HEK293 (cell line): ENCODE measurements at regions not wholly inside any gene's neighbourhood (a gene's known extent, or its start where the extent isn't known, plus 50 kb on each side); places are given as distances from the start of the nearest gene placed in this dataset.

Experiments
- CTCF ChIA-PET: fragments of 350-600 bp; formaldehyde crosslinking; extraction: SDS; loops from one replicate; lab custom pipeline; 2021; ENCODE audit warnings: antibody characterized with exemption; lab: Yijun Ruan, JAX
- POLR2A ChIA-PET: fragments of 300-600 bp; formaldehyde crosslinking; extraction: SDS; loops from one replicate; lab custom pipeline; 2020; ENCODE audit warnings: antibody characterized with exemption, inconsistent platforms; lab: Yijun Ruan, JAX
- H3K27ac ChIP-seq: fragments of 200-500 bp; sonication (Bioruptor generic); 2 replicates; pipeline ENCODE4 v1.5.1; 2014; ENCODE audit warnings: low read depth, low read length, control low read depth, inconsistent platforms; ENCODE audit errors: extremely low read depth
- H3K36me3 ChIP-seq, 2 experiments: fragments of 200-500 bp in 1 of 2; sonication (Bioruptor generic) in 1 of 2; 1 replicate in 1 of 2; 2 replicates in 1 of 2; pipeline ENCODE4 v1.5.1; 2014 to 2017; ENCODE audit warnings: inconsistent platforms in 2 of 2, low read length in 2 of 2; ENCODE audit not compliant: control insufficient read depth in 2 of 2, insufficient read depth in 1 of 2
- H3K4me1 ChIP-seq: fragments of 200-500 bp; sonication (Bioruptor generic); 2 replicates; pipeline ENCODE4 v1.5.1; 2014; ENCODE audit warnings: mild to moderate bottlenecking, low read length, inconsistent platforms; ENCODE audit not compliant: control insufficient read depth, insufficient read depth
- H3K4me3 ChIP-seq: 2 replicates; pipeline ENCODE4 v1.5.1; 2011; ENCODE audit warnings: low read depth, mild to moderate bottlenecking, control low read depth, low read length, moderate library complexity
- H3K9me3 ChIP-seq: fragments of 200-500 bp; sonication (Bioruptor generic); 2 replicates; pipeline ENCODE4 v1.5.1; 2014; ENCODE audit warnings: low read depth, low read length, inconsistent platforms; ENCODE audit not compliant: control insufficient read depth, insufficient read depth
- PRDM2 ChIP-seq: fragments of 450-650 bp; formaldehyde crosslinking; IDR thresholded peaks from 2 replicates; pipeline ENCODE4 v1.5.1; 2016; ENCODE audit warnings: missing biosample characterization, missing genetic modification characterization, borderline replicate concordance
- REPIN1 ChIP-seq: fragments of 450-650 bp; formaldehyde crosslinking; IDR thresholded peaks from 2 replicates; pipeline ENCODE4 v1.5.1; 2017; ENCODE audit warnings: missing biosample characterization, missing genetic modification characterization, low read depth
- SCRT1 ChIP-seq: fragments of 450-650 bp; formaldehyde crosslinking; IDR thresholded peaks from 2 replicates; pipeline ENCODE4 v1.5.1; 2016; ENCODE audit warnings: missing biosample characterization, missing genetic modification characterization, borderline replicate concordance
- ZBTB17 ChIP-seq: fragments of 450-650 bp; formaldehyde crosslinking; IDR thresholded peaks from 2 replicates; pipeline ENCODE4 v1.5.1; 2016; ENCODE audit warnings: missing biosample characterization, missing genetic modification characterization
- ZBTB44 ChIP-seq: fragments of 450-650 bp; IDR thresholded peaks from 2 replicates; pipeline ENCODE4 v1.5.1; 2018; ENCODE audit warnings: missing biosample characterization, mild to moderate bottlenecking, missing genetic modification characterization
- ZFP41 ChIP-seq: fragments of 450-650 bp; formaldehyde crosslinking; IDR thresholded peaks from 2 replicates; pipeline ENCODE4 v1.5.1; 2016; ENCODE audit warnings: missing biosample characterization, missing genetic modification characterization, borderline replicate concordance
- ZNF16 ChIP-seq: fragments of 450-650 bp; formaldehyde crosslinking; IDR thresholded peaks from 2 replicates; pipeline ENCODE4 v1.5.1; 2016; ENCODE audit warnings: low read depth, missing biosample characterization, missing genetic modification characterization
- ZNF184 ChIP-seq: fragments of 450-650 bp; IDR thresholded peaks from 2 replicates; pipeline ENCODE4 v1.5.1; 2018; ENCODE audit warnings: missing biosample characterization, mild to moderate bottlenecking, missing genetic modification characterization
- ZNF510 ChIP-seq: fragments of 450-650 bp; formaldehyde crosslinking; IDR thresholded peaks from 2 replicates; pipeline ENCODE4 v1.5.1; 2018; ENCODE audit warnings: mild to moderate bottlenecking, missing genetic modification characterization, missing biosample characterization; ENCODE audit not compliant: insufficient replicate concordance
- ZNF514 ChIP-seq: fragments of 450-650 bp; formaldehyde crosslinking; IDR thresholded peaks from 2 replicates; pipeline ENCODE4 v1.5.1; 2016; ENCODE audit warnings: missing biosample characterization, missing genetic modification characterization
- ZNF549 ChIP-seq: fragments of 450-650 bp; IDR thresholded peaks from 2 replicates; pipeline ENCODE4 v1.5.1; 2018; ENCODE audit warnings: missing biosample characterization, missing genetic modification characterization, mild to moderate bottlenecking, inconsistent platforms, moderate library complexity
- ZNF561 ChIP-seq: fragments of 450-650 bp; IDR thresholded peaks from 2 replicates; pipeline ENCODE4 v1.5.1; 2018; ENCODE audit warnings: missing biosample characterization, missing genetic modification characterization, borderline replicate concordance
- ZNF645 ChIP-seq: fragments of 450-650 bp; formaldehyde crosslinking; IDR thresholded peaks from 2 replicates; pipeline ENCODE4; 2016; ENCODE audit warnings: missing biosample characterization, missing genetic modification characterization
- ZNF701 ChIP-seq: fragments of 450-650 bp; formaldehyde crosslinking; IDR thresholded peaks from 2 replicates; pipeline ENCODE4 v1.5.1; 2016; ENCODE audit warnings: missing biosample characterization, missing genetic modification characterization
- ZNF704 ChIP-seq: fragments of 450-650 bp; formaldehyde crosslinking; IDR thresholded peaks from 2 replicates; pipeline ENCODE4 v1.5.1; 2016; ENCODE audit warnings: missing biosample characterization, missing genetic modification characterization
- ZNF776 ChIP-seq: fragments of 450-650 bp; formaldehyde crosslinking; IDR thresholded peaks from 2 replicates; pipeline ENCODE4 v1.5.0; 2017; ENCODE audit warnings: missing biosample characterization, missing genetic modification characterization, borderline replicate concordance
- ZSCAN18 ChIP-seq: fragments of 450-650 bp; formaldehyde crosslinking; IDR thresholded peaks from 2 replicates; pipeline ENCODE4 v1.5.1; 2016; ENCODE audit warnings: missing biosample characterization, missing genetic modification characterization

GRCh38 chr5:167307042-167307441 lies 984.4 kb upstream of the WWC1 start:
- no peak overlapping the region for H3K27ac ChIP-seq
- H3K9me3 ChIP-seq = no peaks in the 10 kb centered on the region
- ChIA-PET POLR2A (no interaction called here), CTCF (no interaction called here)
- no peak for TF ChIP-seq ZNF184
- TF ChIP-seq ZNF514 (tag by site-specific recombination) = no peak
- TF ChIP-seq ZNF701 (tag by site-specific recombination) = no peak
- TF ChIP-seq ZNF704 = no peak
- TF ChIP-seq ZNF561 (tag by site-specific recombination) = no peak
- no peak for TF ChIP-seq ZFP41 (tag by site-specific recombination)
- TF ChIP-seq ZSCAN18 (tag by site-specific recombination) = no peak
- TF ChIP-seq ZNF645 (tag by site-specific recombination) = no peak
- no peak for TF ChIP-seq ZNF549 (tag by site-specific recombination)
- H3K36me3 ChIP-seq = no peaks in the 10 kb centered on the region
- no peaks in the 10 kb centered on the region for H3K4me1 ChIP-seq
- no peak overlapping the region for H3K4me3 ChIP-seq

GRCh38 chr5:167308466-167308865 lies 983.0 kb upstream of the WWC1 start:
- CTCF ChIA-PET = no interaction called here
- POLR2A ChIA-PET = no interaction called here
- no peaks in the 10 kb centered on the region for H3K9me3 ChIP-seq
- no peaks in the 10 kb centered on the region for H3K4me1 ChIP-seq
- TF ChIP-seq SCRT1 (tag by site-specific recombination) = no peak
- no peak for TF ChIP-seq ZNF510
- TF ChIP-seq REPIN1 (tag by site-specific recombination) = no peak
- TF ChIP-seq ZNF776 (tag by site-specific recombination) = no peak
- TF ChIP-seq ZBTB44 (tag by site-specific recombination) = no peak
- TF ChIP-seq ZBTB17 = no peak
- no peak for TF ChIP-seq PRDM2 (tag by site-specific recombination)
- TF ChIP-seq ZNF16 (tag by site-specific recombination) = no peak
- no peaks in the 10 kb centered on the region for H3K36me3 ChIP-seq
- no peak overlapping the region for H3K27ac ChIP-seq
- H3K4me3 ChIP-seq = no peak overlapping the region
